Endothelial cell of umbilical vein (primary cell): ENCODE measurements at regions not wholly inside any gene's neighbourhood (a gene's known extent, or its start where the extent isn't known, plus 50 kb on each side); places are given as distances from the start of the nearest gene placed in this dataset.

ENCODE experiments used
- BruUV-seq: library from RNA; stranded (reverse); fragments of 400-500 nt; replicated peaks from 2 replicates; lab custom pipeline; 2021; lab: Mats Ljungman, UMichigan
- CTCF ChIA-PET: fragments of 300-600, 350-600 bp; sonication (Branson Sonifier 250); formaldehyde crosslinking; loops from one replicate; lab custom pipeline; 2021; ENCODE audit warnings: antibody characterized with exemption, inconsistent platforms; lab: Charles Lee
- POLR2A ChIA-PET: fragments of 300-600, 350-600 bp; sonication (Branson Sonifier 250); formaldehyde crosslinking; loops from one replicate; lab custom pipeline; 2021; ENCODE audit warnings: antibody characterized with exemption, inconsistent platforms; lab: Charles Lee
- DNase-seq: peaks from one replicate; pipeline ENCODE4 v3.0.0-alpha.2; 2011; ENCODE audit warnings: low read depth, low spot score
- FAIRE-seq: peaks from 2 replicates; lab custom pipeline; 2011; peaks lifted over from hg19 to GRCh38; lab: Jason Lieb, UNC
- H2AFZ ChIP-seq: 2 replicates; pipeline ENCODE4 v1.6.0; 2012; ENCODE audit warnings: low read depth, low read length, control low read depth, inconsistent platforms
- H3K27ac ChIP-seq: 2 replicates; pipeline ENCODE4 v1.5.1; 2011; ENCODE audit warnings: low read depth, mild to moderate bottlenecking, control low read depth, low read length, moderate library complexity; ENCODE audit not compliant: insufficient read depth
- H3K27me3 ChIP-seq, 2 experiments: 2 replicates each; pipeline versions ENCODE4 v1.6.0 to v1.6.1; 2011; ENCODE audit warnings: low read length in 2 of 2, mixed read lengths in 1 of 2; ENCODE audit not compliant: control insufficient read depth in 2 of 2, insufficient read depth in 2 of 2
- H3K36me3 ChIP-seq, 2 experiments: 2 replicates in 1 of 2; 3 replicates in 1 of 2; pipeline ENCODE4 v1.5.1; 2011; ENCODE audit warnings: low read length in 2 of 2, mild to moderate bottlenecking in 1 of 2, moderate library complexity in 1 of 2; ENCODE audit not compliant: control insufficient read depth in 2 of 2, insufficient read depth in 2 of 2; ENCODE audit errors: extremely low read depth in 1 of 2
- H3K4me1 ChIP-seq: 3 replicates; pipeline ENCODE4 v1.5.1; 2011; ENCODE audit warnings: mild to moderate bottlenecking, low read length; ENCODE audit not compliant: control insufficient read depth, insufficient read depth; ENCODE audit errors: extremely low read depth
- H3K4me2 ChIP-seq: 2 replicates; pipeline ENCODE4 v1.6.1; 2011; ENCODE audit warnings: low read length, control low read depth, mixed read lengths; ENCODE audit not compliant: insufficient read depth
- H3K4me3 ChIP-seq, 3 experiments: fragments of 200-600 bp in 1 of 3; sonication (generic), shearing (Covaris generic) in 1 of 3; replicated peaks in 1 of 3; 2 replicates each; pipeline ENCODE4 v1.5.1; 2011 to 2016; ENCODE audit warnings: control low read depth in 3 of 3, low read length in 3 of 3, mild to moderate bottlenecking in 2 of 3, inconsistent platforms in 1 of 3, low read depth in 1 of 3, moderate library complexity in 1 of 3; ENCODE audit not compliant: insufficient read depth in 1 of 3
- H3K79me2 ChIP-seq: 2 replicates; pipeline ENCODE4 v1.6.0; 2012; ENCODE audit warnings: low read length, inconsistent platforms; ENCODE audit not compliant: control insufficient read depth, insufficient read depth
- H3K9ac ChIP-seq: replicated peaks from 2 replicates; pipeline ENCODE3; 2011; ENCODE audit warnings: low read length, control low read depth; ENCODE audit not compliant: insufficient read depth; ENCODE audit errors: extremely low read depth
- H3K9me1 ChIP-seq: replicated peaks from 3 replicates; pipeline ENCODE4 v1.6.0; 2011; ENCODE audit warnings: mild to moderate bottlenecking, low read length; ENCODE audit not compliant: control insufficient read depth, insufficient read depth; ENCODE audit errors: extremely low read depth
- H3K9me3 ChIP-seq: replicated peaks from 2 replicates; pipeline ENCODE4 v1.5.1; 2012; ENCODE audit warnings: low read length, inconsistent platforms; ENCODE audit not compliant: control insufficient read depth, insufficient read depth
- H4K20me1 ChIP-seq: replicated peaks from 2 replicates; pipeline ENCODE3; 2011; ENCODE audit warnings: mild to moderate bottlenecking, low read length; ENCODE audit not compliant: control insufficient read depth, insufficient read depth; ENCODE audit errors: extremely low read depth
- CTCF ChIP-seq, 2 donors: IDR thresholded peaks; 1 replicate in 1 of 2; 2 replicates in 1 of 2; pipeline ENCODE4 v1.5.1; 2011; ENCODE audit warnings: low read length in 2 of 2, mild to moderate bottlenecking in 2 of 2, moderate library complexity in 2 of 2, control low read depth in 1 of 2, inconsistent platforms in 1 of 2, low read depth in 1 of 2; ENCODE audit not compliant: insufficient read depth in 1 of 2; ENCODE audit errors: extremely low read depth in 1 of 2
- EZH2 ChIP-seq: IDR thresholded peaks from 2 replicates; pipeline ENCODE4 v1.6.1; 2012; ENCODE audit warnings: borderline replicate concordance, low read depth, mild to moderate bottlenecking, moderate library complexity, low read length, inconsistent platforms; ENCODE audit not compliant: severe bottlenecking
- FOS ChIP-seq: IDR thresholded peaks from 2 replicates; pipeline ENCODE4 v1.6.1; 2011; ENCODE audit warnings: mild to moderate bottlenecking, low read length, moderate library complexity, borderline replicate concordance; ENCODE audit not compliant: insufficient read depth
- GATA2 ChIP-seq: IDR thresholded peaks from 2 replicates; pipeline ENCODE4 v1.7.0; 2011; ENCODE audit warnings: low read depth, mild to moderate bottlenecking, moderate library complexity, mixed read lengths, low read length; ENCODE audit not compliant: insufficient read length, insufficient read depth
- JUN ChIP-seq: IDR thresholded peaks from 2 replicates; pipeline ENCODE4 v1.6.1; 2011; ENCODE audit warnings: borderline replicate concordance, low read depth; ENCODE audit not compliant: insufficient read length, insufficient read depth
- MAX ChIP-seq: IDR thresholded peaks from 2 replicates; pipeline ENCODE4 v1.6.1; 2011; ENCODE audit not compliant: insufficient read depth, insufficient read length
- MYC ChIP-seq: IDR thresholded peaks from one replicate; pipeline ENCODE4 v1.6.1; 2011; ENCODE audit warnings: mild to moderate bottlenecking, low read depth, low read length
- POLR2A ChIP-seq: IDR thresholded peaks from 2 replicates; pipeline ENCODE4 v1.6.1; 2012; ENCODE audit warnings: low read depth, mild to moderate bottlenecking, control low read depth, low read length
- POLR2AphosphoS5 ChIP-seq: IDR thresholded peaks from 2 replicates; pipeline ENCODE4 v1.6.1; 2012; ENCODE audit warnings: low read depth, mild to moderate bottlenecking, control low read depth, low read length, moderate library complexity; ENCODE audit not compliant: insufficient read depth
- dilution Hi-C: fragments of 300-500 bp; cut with MboI; formaldehyde crosslinking; loops from one replicate; pipeline ENCODE4 v1.15.0; 2019; ENCODE audit warnings: low sequenced_read_pairs; ENCODE audit not compliant: extremely low pct_ligation_motif_present
- intact Hi-C: fragments of 100-400 bp; cut with micrococcal nuclease; formaldehyde crosslinking; loops from one replicate; pipeline ENCODE4 v1.10.0; 2022

- Histone ChIP-seq H3K9me1 (no peaks in the 10 kb centered on the region), H3K4me1 (no peaks in the 10 kb centered on the region), H3K27me3 (peaks cover 10 to 15% of the 10 kb centered on the region in 2 experiments), H3K9me3 (no peaks in the 10 kb centered on the region), H3K36me3 (no peaks in the 10 kb centered on the region), H3K27ac (no peak overlapping the region), H3K4me2 (no peak overlapping the region), H3K79me2 (no peaks in the 10 kb centered on the region), H3K4me3 (no peak overlapping the region), H2AFZ (no peak overlapping the region), H3K9ac (no peak overlapping the region), H4K20me1 (no peaks in the 10 kb centered on the region)
- POLR2A ChIA-PET, result no interaction called here
- CTCF ChIA-PET, result interaction anchor here (0.7 to 1.8 kb wide), 4 partner anchors 9 to 1287 kb away, joined by 3 to 5 read pairs (median 4); no protein-coding TSS in a partner anchor
- no TSS peak for BruUV-seq
- no peak for FAIRE-seq
- intact Hi-C loops (loop anchor here (10.0 kb wide), 1 partner anchor 446 kb away; no protein-coding TSS in a partner anchor), dilution Hi-C loops (no loop called here)
- TF ChIP-seq GATA2 (no peak), POLR2A (no peak), MAX (no peak), EZH2 (no peak), CTCF (IDR thresholded peaks at IDR 0.05; ENCODE audit: extremely low read depth in 1 of 2, insufficient read depth in 1 of 2, low read depth in 1 of 2, low read length in 2 of 2) (no peak), MYC (no peak), FOS (no peak), JUN (no peak), POLR2AphosphoS5 (no peak)
- DNase-seq, result no peak
Measured at GRCh38 chr18:24609254-24609653, 148.8 kb downstream of the HRH4 start.
